ENCODE measurements at regions not wholly inside any gene's neighbourhood (a gene's known extent, or its start where the extent isn't known, plus 50 kb on each side); places are given as distances from the start of the nearest gene placed in this dataset.

DNA sequence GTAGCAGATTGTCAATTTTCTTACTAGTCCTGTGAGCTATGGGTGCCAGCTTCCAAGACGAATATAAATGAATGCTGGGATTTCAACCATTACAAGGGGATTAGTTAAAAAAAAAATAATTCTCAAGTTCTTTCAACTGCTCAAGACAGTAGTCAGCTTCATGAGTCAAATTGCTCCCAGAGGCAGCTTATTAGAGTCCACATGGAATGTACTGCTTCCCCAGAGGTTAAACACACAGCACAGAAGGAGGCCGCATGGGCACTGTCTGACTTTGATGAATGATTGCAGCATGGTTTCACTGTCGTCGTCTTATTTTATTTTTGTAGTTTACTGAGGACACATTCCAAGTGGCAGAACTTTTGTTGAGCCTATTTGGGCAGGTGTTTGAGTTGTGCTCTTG is 563.2 kb downstream of the TMEM135 start:
- WGBS (ENCODE audit: extremely low coverage, insufficient read length, low lambda C conversion rate): no CpG with 5 or more reads among the region's 4 CpGs
- Histone ChIP-seq H2AFZ (ENCODE audit: low read length) (no peak overlapping the region), H2BK120ac (ENCODE audit: low read depth, low read length, poor library complexity, severe bottlenecking) (no peak overlapping the region), H3K27ac (ENCODE audit: insufficient read length, low read depth, low read length) (no peak overlapping the region), H2BK20ac (ENCODE audit: low read depth, low read length, poor library complexity, severe bottlenecking) (no peak overlapping the region), H2BK5ac (ENCODE audit: insufficient read length, low read length) (no peak overlapping the region), H3K23ac (ENCODE audit: insufficient read length, low read depth, low read length) (no peak overlapping the region), H3K79me2 (ENCODE audit: insufficient read depth, low read length) (no peaks in the 10 kb centered on the region), H4K8ac (replicated peaks; ENCODE audit: insufficient read length, low read depth, low read length) (no peak overlapping the region), H3T11ph (ENCODE audit: low read length) (no peak overlapping the region), H3K9ac (ENCODE audit: extremely low read depth, insufficient read length, low read length) (no peak overlapping the region), H3K4ac (ENCODE audit: low read depth, low read length) (no peak overlapping the region), H4K5ac (ENCODE audit: insufficient read length, low read depth, low read length) (no peak overlapping the region), H3K18ac (ENCODE audit: insufficient read length, low read depth, low read length) (no peak overlapping the region), H3K23me2 (ENCODE audit: insufficient read length, low read depth, low read length, poor library complexity, severe bottlenecking) (no peaks in the 10 kb centered on the region), H2BK12ac (ENCODE audit: insufficient read length, low read depth, low read length) (no peak overlapping the region), H3K4me2 (ENCODE audit: insufficient read depth, insufficient read length, low read length) (no peak overlapping the region), H3K79me1 (ENCODE audit: insufficient read depth, low read depth, low read length, poor library complexity, severe bottlenecking) (no peaks in the 10 kb centered on the region), H2BK15ac (ENCODE audit: low read depth, low read length) (no peak overlapping the region), H3K27me3 (ENCODE audit: insufficient read depth, low read length) (no peaks in the 10 kb centered on the region), H4K20me1 (ENCODE audit: control insufficient read depth, insufficient read depth, insufficient read length) (no peaks in the 10 kb centered on the region), H2AK5ac (ENCODE audit: insufficient read length, low read length) (no peak overlapping the region), H4K91ac (ENCODE audit: insufficient read length, low read depth, low read length) (no peak overlapping the region), H3K56ac (ENCODE audit: insufficient read length, low read depth, low read length) (no peak overlapping the region), H3K4me1 (ENCODE audit: insufficient read depth, low read length) (no peaks in the 10 kb centered on the region), H3K14ac (ENCODE audit: insufficient read depth, low read length) (no peak overlapping the region), H3K9me3 (ENCODE audit: control insufficient read depth, low read depth, low read length) (no peaks in the 10 kb centered on the region)
- Mint-ChIP-seq H3K4me1 (0 out of 4 replicates have a peak, but pooled peaks cover 0 to 3% of the 10 kb centered on the region in 2 experiments), H3K27me3 (ENCODE audit: low read depth) (no peaks in the 10 kb centered on the region), H3K4me3 (no peak overlapping the region), H3K36me3 (ENCODE audit: insufficient read depth in 1 of 3, low read depth in 3 of 3) (no peaks in the 10 kb centered on the region), H3K9me3 (no peaks in the 10 kb centered on the region), H3K27ac (no peak overlapping the region)
- no peak for DNase-seq
- TF ChIP-seq, protein P1, sequence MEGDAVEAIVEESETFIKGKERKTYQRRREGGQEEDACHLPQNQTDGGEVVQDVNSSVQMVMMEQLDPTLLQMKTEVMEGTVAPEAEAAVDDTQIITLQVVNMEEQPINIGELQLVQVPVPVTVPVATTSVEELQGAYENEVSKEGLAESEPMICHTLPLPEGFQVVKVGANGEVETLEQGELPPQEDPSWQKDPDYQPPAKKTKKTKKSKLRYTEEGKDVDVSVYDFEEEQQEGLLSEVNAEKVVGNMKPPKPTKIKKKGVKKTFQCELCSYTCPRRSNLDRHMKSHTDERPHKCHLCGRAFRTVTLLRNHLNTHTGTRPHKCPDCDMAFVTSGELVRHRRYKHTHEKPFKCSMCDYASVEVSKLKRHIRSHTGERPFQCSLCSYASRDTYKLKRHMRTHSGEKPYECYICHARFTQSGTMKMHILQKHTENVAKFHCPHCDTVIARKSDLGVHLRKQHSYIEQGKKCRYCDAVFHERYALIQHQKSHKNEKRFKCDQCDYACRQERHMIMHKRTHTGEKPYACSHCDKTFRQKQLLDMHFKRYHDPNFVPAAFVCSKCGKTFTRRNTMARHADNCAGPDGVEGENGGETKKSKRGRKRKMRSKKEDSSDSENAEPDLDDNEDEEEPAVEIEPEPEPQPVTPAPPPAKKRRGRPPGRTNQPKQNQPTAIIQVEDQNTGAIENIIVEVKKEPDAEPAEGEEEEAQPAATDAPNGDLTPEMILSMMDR (conservative IDR thresholded peaks at IDR 0.05): no peak

Measured in H9 (cell line).